B cell (primary cell): ENCODE measurements at regions not wholly inside any gene's neighbourhood (a gene's known extent, or its start where the extent isn't known, plus 50 kb on each side); places are given as distances from the start of the nearest gene placed in this dataset.

Experiments
- ATAC-seq: fragments of 200-7000 bp; cut with Tn5 transposase; one replicate; pipeline ENCODE4 v1.10.0; 2021; ENCODE audit warnings: low read depth, mild to moderate bottlenecking, moderate number of reproducible peaks, moderate library complexity
- CTCF ChIA-PET: fragments of 350-600 bp; sonication (Branson Sonifier 250); formaldehyde crosslinking; loops from one replicate; lab custom pipeline; 2021; ENCODE audit warnings: antibody characterized with exemption, inconsistent platforms; lab: Charles Lee
- POLR2A ChIA-PET: fragments of 350-600 bp; sonication (Branson Sonifier 250); formaldehyde crosslinking; loops from one replicate; lab custom pipeline; 2021; ENCODE audit warnings: antibody characterized with exemption; lab: Charles Lee
- DNase-seq: peaks from one replicate; pipeline ENCODE4 v3.0.0; 2013
- H2AFZ ChIP-seq: 2 replicates; pipeline ENCODE4 v1.6.1; 2012; ENCODE audit warnings: mild to moderate bottlenecking, low read depth, low read length; ENCODE audit not compliant: insufficient read depth, poor library complexity, severe bottlenecking
- H3K27ac ChIP-seq, 2 donors: 1 replicate in 1 of 2; 2 replicates in 1 of 2; pipeline ENCODE4 v1.5.1; 2012 to 2013; ENCODE audit warnings: low read length in 2 of 2, mild to moderate bottlenecking in 2 of 2, moderate library complexity in 1 of 2
- H3K27me3 ChIP-seq, 4 experiments: fragments of 200-600 bp in 1 of 4; sonication (generic) in 1 of 4; replicated peaks in 1 of 4; 1 replicate in 2 of 4; 2 replicates in 2 of 4; pipeline versions ENCODE4 v1.6.1 to v1.7.0; 2013 to 2016; ENCODE audit warnings: low read length in 3 of 4, mild to moderate bottlenecking in 2 of 4, mixed read lengths in 1 of 4, moderate library complexity in 1 of 4; ENCODE audit not compliant: insufficient read depth in 4 of 4, control insufficient read depth in 3 of 4; ENCODE audit errors: control extremely low read depth in 1 of 4
- H3K36me3 ChIP-seq, 2 experiments: replicated peaks in 1 of 2; 1 replicate in 1 of 2; 2 replicates in 1 of 2; pipeline versions ENCODE4 v1.6.1 to v1.7.1; 2013; ENCODE audit warnings: low read length in 1 of 2; ENCODE audit not compliant: insufficient read depth in 2 of 2, control insufficient read depth in 1 of 2; ENCODE audit errors: control extremely low read depth in 1 of 2, extremely low read depth in 1 of 2
- H3K4me1 ChIP-seq, 2 donors: fragments of 200-600 bp in 1 of 2; sonication (generic) in 1 of 2; 1 replicate in 1 of 2; 2 replicates in 1 of 2; pipeline versions ENCODE4 v1.5.1 to v1.6.1; 2013 to 2017; ENCODE audit warnings: low read length in 2 of 2; ENCODE audit not compliant: control insufficient read depth in 2 of 2, insufficient read depth in 2 of 2
- H3K4me2 ChIP-seq: replicated peaks from 2 replicates; pipeline ENCODE3; 2012; ENCODE audit warnings: mild to moderate bottlenecking, low read depth, low read length; ENCODE audit not compliant: poor library complexity, severe bottlenecking
- H3K4me3 ChIP-seq, 5 experiments: fragments of 200-600 bp in 1 of 5; sonication (generic) in 1 of 5; 1 replicate in 3 of 5; 2 replicates in 2 of 5; pipeline versions ENCODE4 v1.5.1 to v1.7.0; 2011 to 2016; ENCODE audit warnings: low read length in 4 of 5, mild to moderate bottlenecking in 4 of 5, low read depth in 2 of 5, control low read depth in 1 of 5, moderate library complexity in 1 of 5; ENCODE audit not compliant: insufficient read depth in 1 of 5; ENCODE audit errors: control extremely low read depth in 1 of 5, extremely low read depth in 1 of 5
- H3K79me2 ChIP-seq: fragments of 200-600 bp; sonication (generic); one replicate; pipeline ENCODE4 v1.6.0; 2016; ENCODE audit warnings: low read length; ENCODE audit not compliant: control insufficient read depth, insufficient read depth
- H3K9ac ChIP-seq: fragments of 200-600 bp; sonication (generic); 2 replicates; pipeline ENCODE4 v1.6.1; 2017; ENCODE audit warnings: mild to moderate bottlenecking, low read length, moderate library complexity
- H3K9me3 ChIP-seq, 3 donors: one replicate each; pipeline versions ENCODE4 v1.6.1 to v1.7.1; 2013; ENCODE audit warnings: low read length in 2 of 3; ENCODE audit not compliant: control insufficient read depth in 2 of 3, insufficient read depth in 1 of 3; ENCODE audit errors: control extremely low read depth in 1 of 3
- H4K20me1 ChIP-seq: 2 replicates; pipeline ENCODE4 v1.6.0; 2012; ENCODE audit warnings: mild to moderate bottlenecking, low read length; ENCODE audit not compliant: insufficient read depth, control insufficient read depth, poor library complexity, severe bottlenecking
- H3K27ac Mint-ChIP-seq: one replicate; pipeline ENCODE4 v1.8.0; 2021; ENCODE audit warnings: mixed read lengths
- H3K27me3 Mint-ChIP-seq: one replicate; pipeline ENCODE4 v1.8.0; 2021; ENCODE audit warnings: mixed read lengths
- H3K4me1 Mint-ChIP-seq: one replicate; pipeline ENCODE4 v1.8.0; 2021; ENCODE audit warnings: mixed read lengths
- H3K4me3 Mint-ChIP-seq: one replicate; pipeline ENCODE4 v1.8.0; 2021; ENCODE audit warnings: mixed read lengths
- H3K9me3 Mint-ChIP-seq: one replicate; pipeline ENCODE4 v1.8.0; 2022; ENCODE audit warnings: mixed read lengths; ENCODE audit not compliant: insufficient read depth
- CTCF ChIP-seq: fragments of 200-600 bp; IDR thresholded peaks from one replicate; pipeline ENCODE4 v1.8.0; 2022; ENCODE audit warnings: antibody characterized with exemption, mild to moderate bottlenecking
- EZH2 ChIP-seq: IDR thresholded peaks from 2 replicates; pipeline ENCODE4 v1.6.1; 2012; ENCODE audit warnings: borderline replicate concordance, low read depth, mild to moderate bottlenecking, moderate library complexity, low read length; ENCODE audit not compliant: insufficient read depth, poor library complexity, severe bottlenecking
- WGBS: methylation state at CpG from one replicate; pipeline ENCODE4 v1.1.5; 2013; ENCODE audit warnings: missing lambda C conversion rate; ENCODE audit not compliant: insufficient coverage; 5-methylcytosine and 5-hydroxymethylcytosine counted together
- intact Hi-C: fragments of 100-400 bp; cut with micrococcal nuclease; formaldehyde crosslinking; loops from one replicate; pipeline ENCODE4 v1.10.0; 2022

GRCh38 chr12:89245090-89245489 lies 107.2 kb downstream of the DUSP6 start:
- Mint-ChIP-seq H3K4me3 (no peak overlapping the region), H3K27me3 (peaks cover 25% of the 10 kb centered on the region), H3K27ac (no peak overlapping the region), H3K9me3 (no peaks in the 10 kb centered on the region), H3K4me1 (peaks cover 19% of the 10 kb centered on the region)
- peak overlapping the region; percentile 10 for H3K9ac ChIP-seq
- no peaks in the 10 kb centered on the region for H3K36me3 ChIP-seq
- no peak for ATAC-seq
- H3K4me3 ChIP-seq, result no peak overlapping the region
- H3K27ac ChIP-seq, result no peak overlapping the region
- TF ChIP-seq EZH2 (no peak), CTCF (no peak)
- H3K4me1 ChIP-seq, result peaks cover 20% of the 10 kb centered on the region in 2 donors
- 3% methylated on average over 3 of the region's 5 CpGs for WGBS
- no peaks in the 10 kb centered on the region for H3K79me2 ChIP-seq
- CTCF ChIA-PET, result no interaction called here
- intact Hi-C loops, result no loop called here
- no peaks in the 10 kb centered on the region for H3K9me3 ChIP-seq
- H4K20me1 ChIP-seq, result no peaks in the 10 kb centered on the region
- no peaks in the 10 kb centered on the region for H3K27me3 ChIP-seq
- peak; percentile 24 for DNase-seq
- H2AFZ ChIP-seq, result peak overlapping the region; percentile 17
- H3K4me2 ChIP-seq, result peak overlapping the region; percentile 38
- POLR2A ChIA-PET, result no interaction called here

- intact Hi-C loops, result no loop called here
- Mint-ChIP-seq H3K9me3 (no peaks in the 10 kb centered on the region), H3K27me3 (peaks cover 22% of the 10 kb centered on the region), H3K4me1 (peaks cover 19% of the 10 kb centered on the region), H3K27ac (peak overlapping the region; percentile 4), H3K4me3 (peak overlapping the region; percentile 17)
- Histone ChIP-seq H2AFZ (peak overlapping the region; percentile 9), H3K4me3 (no peak overlapping the region), H3K4me1 (peaks cover 20% of the 10 kb centered on the region in 2 donors), H3K27me3 (no peaks in the 10 kb centered on the region), H3K27ac (no peak overlapping the region), H4K20me1 (no peaks in the 10 kb centered on the region), H3K9ac (peak overlapping the region; percentile 10), H3K9me3 (no peaks in the 10 kb centered on the region), H3K36me3 (no peaks in the 10 kb centered on the region), H3K79me2 (no peaks in the 10 kb centered on the region), H3K4me2 (peak overlapping the region; percentile 38)
- ChIA-PET CTCF (no interaction called here), POLR2A (no interaction called here)
- ATAC-seq (peak; percentile 61), DNase-seq (peak; percentile 34)
- no peak for TF ChIP-seq CTCF
- TF ChIP-seq EZH2, result no peak
- 13% methylated on average over 3 of the region's 3 CpGs for WGBS
These were observed 107.8 kb downstream of the DUSP6 start for GRCh38 chr12:89244536-89244935.
